GM18520 (cell line): ENCODE measurements at regions not wholly inside any gene's neighbourhood (a gene's known extent, or its start where the extent isn't known, plus 50 kb on each side); places are given as distances from the start of the nearest gene placed in this dataset.

Experiments used
- ATAC-seq: cut with Tn5 transposase; IDR thresholded peaks from one replicate; pipeline ENCODE4 v1.9.1; 2021; ENCODE audit not compliant: unreplicated experiment

DNA sequence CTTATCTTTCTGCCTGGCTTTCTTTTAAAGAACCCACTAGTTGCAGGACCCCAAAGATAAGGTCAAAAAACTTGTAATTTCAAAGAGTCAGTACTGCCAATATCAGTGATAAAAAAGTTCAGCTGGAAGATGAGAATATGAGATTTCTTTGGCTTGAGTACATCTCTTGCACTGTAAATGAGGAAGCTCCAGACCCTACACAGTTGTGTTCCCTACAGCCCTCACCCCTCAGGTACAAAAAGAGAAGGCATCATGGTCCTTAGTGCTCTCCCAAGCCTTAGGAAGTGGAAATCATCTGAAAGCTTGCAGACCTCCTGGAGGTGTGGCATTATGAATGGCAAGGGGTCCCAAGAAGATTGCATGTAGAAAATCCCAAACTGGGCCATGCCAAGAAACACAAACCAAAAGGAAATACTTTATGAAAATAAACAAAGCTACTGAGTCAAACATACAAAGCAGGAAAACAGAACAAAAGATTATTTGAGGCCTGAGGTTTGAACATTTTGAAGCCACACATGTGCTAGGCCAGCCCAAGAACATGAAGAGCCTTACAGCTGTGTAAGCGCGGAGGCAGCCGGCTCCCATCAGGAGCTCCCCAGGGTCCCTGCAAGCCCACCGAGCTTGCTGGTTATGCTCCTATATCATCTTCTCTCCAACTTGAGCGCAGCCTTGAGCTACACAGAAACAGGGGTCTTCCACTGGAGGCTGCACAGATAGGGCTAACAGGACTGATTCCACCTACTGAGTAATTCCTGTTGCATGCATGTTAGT, 217.0 kb downstream of the OSR1 start:
- ATAC-seq: no peak

DNA sequence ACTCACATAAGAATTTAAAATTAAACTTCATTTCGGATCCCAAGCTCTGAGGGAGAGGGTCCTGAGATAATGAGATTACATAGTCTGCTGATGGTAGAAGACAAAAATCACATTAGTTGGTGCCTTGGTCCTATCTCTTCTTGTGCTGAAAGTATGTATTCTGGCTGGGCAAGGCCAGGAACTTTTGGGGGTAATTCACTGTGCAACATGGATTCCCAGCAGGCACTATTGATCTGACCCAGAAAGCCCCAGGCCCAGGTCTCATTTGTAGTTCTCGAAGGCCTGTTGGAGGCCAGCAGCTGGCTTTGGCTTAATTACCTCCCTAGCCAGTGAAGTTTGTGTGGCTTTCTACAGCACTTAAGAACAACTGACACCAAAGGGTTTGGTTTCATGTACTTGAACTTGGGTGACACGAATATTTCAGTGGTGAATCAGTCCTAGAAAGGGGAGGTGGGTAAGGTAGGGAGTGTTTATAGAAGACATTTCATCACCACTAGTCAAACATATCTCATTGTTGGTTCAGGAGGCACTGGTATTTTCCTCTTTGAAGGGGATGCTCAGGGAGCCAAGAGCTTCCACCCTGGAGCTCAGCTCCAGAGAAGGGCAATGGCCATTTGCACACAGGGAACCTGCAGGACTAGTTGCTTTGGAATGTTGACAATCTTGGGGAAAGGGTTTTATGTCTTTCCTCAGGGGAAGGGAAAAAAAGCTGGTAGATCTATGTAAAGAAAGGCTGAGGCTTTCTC, 217.8 kb downstream of the OSR1 start:
- ATAC-seq: no peak

GRCh38 chr2:19139386-19139785, 219.0 kb downstream of the OSR1 start:
- no peak for ATAC-seq

DNA sequence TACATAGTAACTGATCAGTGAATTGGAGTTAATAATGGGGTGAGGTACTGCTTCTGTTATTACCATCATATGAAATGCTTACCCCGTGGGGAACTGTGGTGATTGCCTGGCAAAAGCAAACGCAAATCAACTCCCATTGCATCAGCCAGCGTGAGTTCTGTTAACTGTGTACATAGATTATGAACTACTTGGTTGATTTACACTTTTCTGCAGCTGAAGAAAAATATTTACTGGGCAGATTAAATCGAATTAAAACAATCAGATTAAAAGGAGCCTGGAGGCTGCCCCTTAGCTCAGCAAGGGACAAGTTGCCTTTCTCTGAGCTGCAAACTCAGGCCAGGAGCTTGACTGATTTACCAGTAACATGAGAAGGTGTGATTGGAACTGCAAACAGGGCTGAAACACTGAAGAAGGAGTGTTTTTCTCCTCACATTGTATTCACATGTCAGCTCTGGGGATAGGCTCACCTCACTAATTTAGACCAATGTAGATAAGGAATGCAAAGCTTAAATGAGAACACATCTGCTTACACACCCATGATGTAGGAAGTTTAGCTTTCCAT, 220.1 kb downstream of the OSR1 start:
- ATAC-seq: no peak

GRCh38 chr2:19137433-19137832, 221.0 kb downstream of the OSR1 start:
- no peak for ATAC-seq

DNA sequence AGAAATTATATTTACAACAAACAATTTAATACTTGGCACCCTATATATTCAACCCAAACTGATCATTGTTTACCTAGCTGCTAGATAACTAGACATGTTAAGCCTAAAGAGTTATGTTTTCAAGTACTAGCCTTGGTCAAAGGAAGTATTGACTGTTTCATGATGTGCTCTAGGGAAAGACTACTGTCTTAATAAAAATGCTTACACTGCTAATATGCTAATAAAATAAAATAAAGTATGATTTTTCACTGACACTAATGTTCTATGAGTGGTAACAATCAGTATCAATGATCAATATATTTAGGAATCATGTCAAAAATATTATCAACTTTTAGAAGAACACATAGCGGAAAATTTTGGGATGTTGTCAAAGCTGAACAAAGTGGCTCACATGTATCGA, 225.5 kb downstream of the OSR1 start:
- no peak for ATAC-seq

DNA sequence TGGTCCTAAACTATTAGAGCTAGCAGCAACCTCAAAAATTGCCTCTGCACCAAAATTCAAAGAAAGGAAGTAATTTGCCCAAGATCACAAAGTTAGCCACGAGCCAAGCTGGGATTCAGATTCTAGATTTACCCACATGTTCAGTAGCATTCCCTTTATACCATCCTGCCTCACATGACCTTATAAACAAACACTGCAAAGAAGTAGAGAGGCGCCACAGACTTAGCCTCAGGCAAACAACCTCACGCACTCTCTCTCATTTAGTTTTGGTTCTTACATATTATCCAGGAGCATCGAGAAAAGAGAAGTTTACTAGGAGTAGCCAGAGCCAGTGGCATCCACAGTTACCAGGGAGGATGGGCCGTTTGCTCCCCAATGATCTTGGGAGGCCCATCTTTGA, 226.6 kb downstream of the OSR1 start:
- ATAC-seq: no peak

DNA sequence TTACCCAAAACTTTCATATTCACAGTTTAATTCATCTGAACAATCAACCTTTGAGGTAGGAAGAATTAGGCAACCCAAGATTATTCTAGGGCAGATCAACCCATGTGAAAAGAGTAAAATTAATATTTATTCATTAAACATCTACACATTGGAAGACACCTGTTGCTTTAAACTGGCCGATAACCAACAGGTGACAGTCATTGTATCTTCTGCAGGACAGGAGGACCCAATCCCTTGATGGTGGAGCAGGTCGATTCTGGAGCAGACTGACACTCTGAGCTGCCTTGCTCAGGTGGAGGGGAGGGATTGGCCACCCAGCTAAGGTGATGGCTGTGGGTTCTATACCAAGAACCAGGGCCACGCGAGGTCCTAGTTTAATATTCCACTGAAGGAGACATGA, 230.3 kb downstream of the OSR1 start:
- no peak for ATAC-seq

GRCh38 chr2:19127616-19128015, 230.8 kb downstream of the OSR1 start:
- no peak for ATAC-seq

DNA sequence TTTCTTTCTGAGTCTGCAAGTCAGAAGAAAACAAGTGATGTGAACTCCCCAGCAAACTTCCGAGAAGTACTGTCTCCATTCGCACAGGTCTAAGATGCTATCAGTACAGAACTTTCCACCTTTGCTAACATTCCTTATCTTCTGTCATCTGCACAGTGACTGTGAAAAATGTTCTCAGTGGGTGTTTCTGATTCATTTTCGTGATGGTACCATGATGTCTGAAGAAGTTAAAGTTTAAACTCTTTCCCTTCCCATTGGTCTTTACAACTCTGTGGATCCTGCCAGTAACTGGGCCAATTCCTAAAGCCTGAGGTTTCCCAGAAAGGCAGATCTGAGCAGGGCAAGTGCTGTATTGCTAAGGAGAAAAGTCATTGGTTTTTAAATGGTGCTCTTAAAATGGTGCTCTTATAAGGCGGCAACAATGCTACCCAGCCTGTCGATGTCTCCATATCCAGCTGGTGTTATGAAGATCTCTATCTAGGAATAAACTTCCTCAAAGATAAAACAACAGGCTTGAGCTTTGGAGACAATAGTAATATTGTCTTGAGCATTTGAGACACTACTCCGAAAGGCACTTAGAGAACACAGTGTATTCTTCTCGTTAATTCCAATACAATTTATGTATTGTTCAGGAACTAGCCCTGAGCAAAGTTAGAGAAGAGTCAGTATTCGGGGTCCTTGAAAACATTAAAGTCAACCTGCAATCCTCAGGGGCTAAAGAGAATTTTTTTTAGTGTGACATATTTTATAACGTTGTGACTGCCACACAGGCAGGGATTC, 232.3 kb downstream of the OSR1 start:
- no peak for ATAC-seq

DNA sequence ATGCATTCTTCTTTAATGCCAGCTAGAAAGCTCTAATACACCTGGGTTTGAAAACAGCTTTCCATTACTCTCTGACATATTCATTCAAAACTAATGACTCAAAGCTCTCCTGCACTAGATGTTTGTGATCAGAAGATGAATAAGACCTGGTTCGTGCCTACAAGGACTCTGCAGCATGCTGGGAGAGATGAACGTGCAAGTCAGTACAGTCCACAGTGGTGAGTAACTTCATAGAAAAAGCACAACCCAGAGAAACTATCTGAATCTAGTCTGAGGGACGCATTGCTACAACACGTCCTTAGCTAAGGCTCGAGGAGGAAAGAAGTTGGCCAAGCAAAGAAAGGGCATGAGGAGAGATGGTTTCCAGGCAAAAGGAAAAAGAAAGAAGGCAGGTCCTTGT, 234.3 kb downstream of the OSR1 start:
- ATAC-seq: no peak

DNA sequence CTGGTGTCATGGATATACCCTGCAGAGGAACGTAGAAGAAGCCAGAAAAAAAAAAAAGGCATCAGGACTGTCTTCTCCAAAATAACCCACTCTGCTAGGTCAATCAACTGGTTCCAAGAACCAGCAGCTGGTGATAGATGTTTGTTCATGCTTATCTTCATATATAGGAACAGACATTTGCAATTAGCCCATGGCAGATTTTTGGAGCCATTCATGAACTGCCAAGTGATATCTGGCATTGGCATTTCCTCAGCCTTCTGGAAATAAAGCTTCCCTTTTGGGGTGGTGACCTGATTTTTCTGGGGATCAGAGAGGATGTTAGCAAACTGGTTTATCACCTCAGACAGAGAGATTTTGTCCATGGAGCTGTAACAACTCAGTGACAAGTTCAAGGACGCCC, 234.9 kb downstream of the OSR1 start:
- no peak for ATAC-seq

GRCh38 chr2:19122220-19122619, 236.2 kb downstream of the OSR1 start:
- ATAC-seq: no peak

DNA sequence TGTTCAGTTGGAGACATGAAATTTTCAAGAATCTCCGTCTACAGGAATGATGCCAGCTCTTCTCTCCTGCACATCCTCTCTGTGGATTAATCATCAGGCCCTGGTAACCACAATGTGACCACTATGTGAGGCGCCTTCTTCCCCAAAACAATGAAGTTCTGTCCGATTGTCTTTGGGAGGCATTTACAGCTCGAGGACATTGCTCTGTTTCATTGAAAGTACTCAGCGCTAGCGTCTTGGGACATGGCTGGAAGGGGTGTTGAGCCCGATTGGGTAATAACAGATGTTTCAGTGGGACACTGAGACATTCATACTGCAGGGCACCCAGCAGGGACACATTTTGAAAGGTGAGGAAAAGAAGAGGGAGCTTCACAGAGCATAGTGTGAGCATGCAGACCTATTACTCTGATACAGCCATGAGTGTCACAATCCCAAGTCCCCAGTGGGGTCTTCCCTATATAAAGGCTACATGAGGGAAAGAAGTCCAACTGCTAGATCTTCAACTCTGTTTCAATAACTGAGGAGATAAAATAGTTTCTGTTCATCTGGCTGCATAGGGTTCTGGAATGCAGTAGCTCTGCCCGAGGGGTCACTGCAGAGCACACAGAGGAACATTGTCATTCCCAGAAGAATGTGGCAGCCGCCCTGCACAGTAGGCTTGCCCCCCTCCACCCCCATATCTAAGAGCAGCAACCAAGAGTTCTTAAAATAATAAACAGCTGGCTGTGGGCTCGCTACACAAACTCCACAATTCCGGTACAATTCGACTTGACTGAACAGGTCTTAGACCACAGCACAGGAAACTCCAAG, 237.3 kb downstream of the OSR1 start:
- ATAC-seq: no peak

DNA sequence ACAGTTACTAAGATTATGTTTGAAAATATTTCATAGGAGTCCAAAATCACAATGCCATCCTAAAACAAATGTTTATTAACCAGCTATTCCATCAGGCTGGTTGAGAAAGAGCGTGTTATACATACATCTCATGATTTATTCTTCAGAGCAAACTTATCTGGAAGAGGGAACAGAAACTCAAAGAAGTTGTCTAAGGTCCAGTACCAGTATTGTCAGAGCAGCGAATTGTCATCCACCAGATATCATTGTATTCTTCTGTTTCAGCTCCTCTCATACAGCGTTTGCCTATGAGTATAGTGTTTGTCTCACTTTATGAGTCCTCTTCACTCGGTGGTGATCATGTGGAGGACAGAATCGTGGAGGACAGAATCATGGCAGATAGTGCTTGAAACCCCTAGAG, 238.2 kb downstream of the OSR1 start:
- no peak for ATAC-seq

GRCh38 chr2:19119326-19120001, 239.0 kb downstream of the OSR1 start:
- ATAC-seq: no peak

DNA sequence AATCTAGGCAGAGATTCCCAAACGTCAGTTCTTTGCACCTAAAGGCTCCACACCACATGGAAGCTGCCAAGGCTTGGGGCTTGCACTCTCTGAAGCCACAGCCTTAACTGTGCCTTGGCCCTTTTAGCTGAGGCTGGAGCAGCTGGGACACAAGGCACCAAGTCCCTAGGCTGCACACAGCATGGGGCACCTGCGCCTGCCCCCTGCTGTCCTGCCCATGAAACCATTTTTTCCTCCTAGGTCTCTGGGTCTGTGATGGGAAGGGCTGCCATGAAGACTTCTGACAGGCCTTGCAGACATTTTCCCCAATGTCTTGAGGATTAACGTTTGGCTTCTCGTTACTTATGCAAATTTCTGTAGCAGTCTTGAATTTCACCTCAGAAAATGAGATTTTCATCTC, 241.5 kb downstream of the OSR1 start:
- no peak for ATAC-seq

GRCh38 chr2:19114754-19115231, 243.6 kb downstream of the OSR1 start:
- no peak for ATAC-seq

- no peak for ATAC-seq
These were observed 244.3 kb downstream of the OSR1 start for GRCh38 chr2:19114126-19114525.

- no peak for ATAC-seq
These were observed 247.1 kb downstream of the OSR1 start for GRCh38 chr2:19111354-19111753.
